ENCODE measurements at regions not wholly inside any gene's neighbourhood (a gene's known extent, or its start where the extent isn't known, plus 50 kb on each side); places are given as distances from the start of the nearest gene placed in this dataset.

- H3K9ac ChIP-seq (ENCODE audit: extremely low read depth, low read length, poor library complexity, severe bottlenecking) = no peak overlapping the region
- no peak overlapping the region for H3K4me3 ChIP-seq (ENCODE audit: low read length)
- no peaks in the 10 kb centered on the region for H3K4me1 ChIP-seq (ENCODE audit: control insufficient read depth, insufficient read depth, low read length)
- no peak overlapping the region for H3K4me3 Mint-ChIP-seq
- H3K27me3 ChIP-seq (ENCODE audit: control insufficient read depth, insufficient read depth, low read length, poor library complexity, severe bottlenecking) = no peaks in the 10 kb centered on the region
- WGBS, 2 experiments (ENCODE audit: insufficient coverage in 1 of 2, insufficient read length in 1 of 2) = 88 to 89% methylated on average over 6 to 9 of the region's 9 CpGs
- DNase-seq = no peak
- H3K27ac ChIP-seq (ENCODE audit: low read depth, low read length) = no peak overlapping the region
- H3K4me1 Mint-ChIP-seq = peaks cover 9% of the 10 kb centered on the region
- no peaks in the 10 kb centered on the region for H3K27me3 Mint-ChIP-seq (ENCODE audit: insufficient read depth)
- H3K36me3 ChIP-seq (ENCODE audit: control insufficient read depth, insufficient read depth, low read length) = no peaks in the 10 kb centered on the region
- H3K27ac Mint-ChIP-seq = no peak overlapping the region
- no peaks in the 10 kb centered on the region for H3K9me3 Mint-ChIP-seq
- no peak for TF ChIP-seq CTCF (conservative IDR thresholded peaks at IDR 0.05)
- H3K36me3 Mint-ChIP-seq (ENCODE audit: low read depth) = no peaks in the 10 kb centered on the region
- no peaks in the 10 kb centered on the region for H3K9me3 ChIP-seq (ENCODE audit: control insufficient read depth, low read length)
These were observed 263.6 kb downstream of the PTTG2 start for GRCh38 chr4:38223782-38224236.

- Histone ChIP-seq H3K4me1 (ENCODE audit: control insufficient read depth, insufficient read depth, low read length) (no peaks in the 10 kb centered on the region), H3K4me3 (ENCODE audit: low read length) (no peak overlapping the region), H3K27ac (ENCODE audit: low read depth, low read length) (no peak overlapping the region), H3K9me3 (ENCODE audit: control insufficient read depth, low read length) (no peaks in the 10 kb centered on the region), H3K36me3 (ENCODE audit: control insufficient read depth, insufficient read depth, low read length) (no peaks in the 10 kb centered on the region), H3K27me3 (ENCODE audit: control insufficient read depth, insufficient read depth, low read length, poor library complexity, severe bottlenecking) (no peaks in the 10 kb centered on the region), H3K9ac (ENCODE audit: extremely low read depth, low read length, poor library complexity, severe bottlenecking) (no peak overlapping the region)
- Mint-ChIP-seq H3K4me3 (no peak overlapping the region), H3K36me3 (ENCODE audit: low read depth) (no peaks in the 10 kb centered on the region), H3K9me3 (no peaks in the 10 kb centered on the region), H3K27me3 (ENCODE audit: insufficient read depth) (no peaks in the 10 kb centered on the region), H3K27ac (no peak overlapping the region), H3K4me1 (peaks cover 9% of the 10 kb centered on the region)
- 99 to 100% methylated on average over 1 to 3 of the region's 3 CpGs for WGBS, 2 experiments (ENCODE audit: insufficient coverage in 1 of 2, insufficient read length in 1 of 2)
- DNase-seq = no peak
- TF ChIP-seq CTCF (conservative IDR thresholded peaks at IDR 0.05) = no peak
These were observed 264.7 kb downstream of the PTTG2 start for GRCh38 chr4:38224850-38225249.

GRCh38 chr4:38226170-38226569, 266.0 kb downstream of the PTTG2 start:
- no peaks in the 10 kb centered on the region for H3K36me3 Mint-ChIP-seq (ENCODE audit: low read depth)
- H3K9me3 Mint-ChIP-seq = no peaks in the 10 kb centered on the region
- no peak overlapping the region for H3K27ac ChIP-seq (ENCODE audit: low read depth, low read length)
- H3K9ac ChIP-seq (ENCODE audit: extremely low read depth, low read length, poor library complexity, severe bottlenecking) = no peak overlapping the region
- H3K27me3 ChIP-seq (ENCODE audit: control insufficient read depth, insufficient read depth, low read length, poor library complexity, severe bottlenecking) = no peaks in the 10 kb centered on the region
- no peak overlapping the region for H3K4me3 ChIP-seq (ENCODE audit: low read length)
- H3K9me3 ChIP-seq (ENCODE audit: control insufficient read depth, low read length) = no peaks in the 10 kb centered on the region
- no peak overlapping the region for H3K4me3 Mint-ChIP-seq
- whole genome bisulfite sequencing, 2 experiments (ENCODE audit: insufficient coverage in 1 of 2, insufficient read length in 1 of 2) = 86 to 95% methylated on average over 2 of the region's 2 CpGs
- no peaks in the 10 kb centered on the region for H3K36me3 ChIP-seq (ENCODE audit: control insufficient read depth, insufficient read depth, low read length)
- no peaks in the 10 kb centered on the region for H3K27me3 Mint-ChIP-seq (ENCODE audit: insufficient read depth)
- DNase-seq = no peak
- H3K27ac Mint-ChIP-seq = no peak overlapping the region
- H3K4me1 Mint-ChIP-seq = peaks cover 9% of the 10 kb centered on the region
- H3K4me1 ChIP-seq (ENCODE audit: control insufficient read depth, insufficient read depth, low read length) = no peaks in the 10 kb centered on the region
- TF ChIP-seq CTCF (conservative IDR thresholded peaks at IDR 0.05) = no peak

Data from endodermal cell (in vitro differentiated cells).